GM12873 (cell line): ENCODE measurements at regions not wholly inside any gene's neighbourhood (a gene's known extent, or its start where the extent isn't known, plus 50 kb on each side); places are given as distances from the start of the nearest gene placed in this dataset.

ENCODE experiments used
- TF ChIP-seq, protein P1 (sequence below): IDR thresholded peaks from 2 replicates; pipeline ENCODE4 v1.5.1; 2012; ENCODE audit warnings: low read depth, mild to moderate bottlenecking, moderate library complexity, low read length, control low read depth; ENCODE audit not compliant: insufficient read depth; ENCODE audit errors: missing control alignments

DNA sequence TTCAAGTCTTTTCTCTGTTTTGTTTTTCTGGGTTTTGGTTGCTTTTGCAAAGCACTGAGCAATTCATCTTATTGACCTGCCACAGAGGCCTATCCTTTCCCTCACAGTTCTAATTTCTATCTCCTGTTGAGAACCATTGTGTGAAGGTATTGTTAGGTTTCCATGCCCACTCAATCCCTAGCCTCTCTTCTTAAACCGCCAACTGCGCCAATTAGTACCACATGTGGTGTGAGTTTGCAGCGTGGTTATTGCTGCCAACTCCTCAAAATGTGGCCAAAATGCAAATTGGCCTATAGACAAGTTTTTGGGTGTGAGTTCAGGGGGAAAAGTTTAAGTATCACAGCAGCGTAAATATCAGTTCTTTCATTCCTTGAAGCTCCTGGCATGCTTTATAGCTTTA lies 232.6 kb downstream of the FLRT2 start:
- TF ChIP-seq, protein P1, sequence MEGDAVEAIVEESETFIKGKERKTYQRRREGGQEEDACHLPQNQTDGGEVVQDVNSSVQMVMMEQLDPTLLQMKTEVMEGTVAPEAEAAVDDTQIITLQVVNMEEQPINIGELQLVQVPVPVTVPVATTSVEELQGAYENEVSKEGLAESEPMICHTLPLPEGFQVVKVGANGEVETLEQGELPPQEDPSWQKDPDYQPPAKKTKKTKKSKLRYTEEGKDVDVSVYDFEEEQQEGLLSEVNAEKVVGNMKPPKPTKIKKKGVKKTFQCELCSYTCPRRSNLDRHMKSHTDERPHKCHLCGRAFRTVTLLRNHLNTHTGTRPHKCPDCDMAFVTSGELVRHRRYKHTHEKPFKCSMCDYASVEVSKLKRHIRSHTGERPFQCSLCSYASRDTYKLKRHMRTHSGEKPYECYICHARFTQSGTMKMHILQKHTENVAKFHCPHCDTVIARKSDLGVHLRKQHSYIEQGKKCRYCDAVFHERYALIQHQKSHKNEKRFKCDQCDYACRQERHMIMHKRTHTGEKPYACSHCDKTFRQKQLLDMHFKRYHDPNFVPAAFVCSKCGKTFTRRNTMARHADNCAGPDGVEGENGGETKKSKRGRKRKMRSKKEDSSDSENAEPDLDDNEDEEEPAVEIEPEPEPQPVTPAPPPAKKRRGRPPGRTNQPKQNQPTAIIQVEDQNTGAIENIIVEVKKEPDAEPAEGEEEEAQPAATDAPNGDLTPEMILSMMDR = no peak

DNA sequence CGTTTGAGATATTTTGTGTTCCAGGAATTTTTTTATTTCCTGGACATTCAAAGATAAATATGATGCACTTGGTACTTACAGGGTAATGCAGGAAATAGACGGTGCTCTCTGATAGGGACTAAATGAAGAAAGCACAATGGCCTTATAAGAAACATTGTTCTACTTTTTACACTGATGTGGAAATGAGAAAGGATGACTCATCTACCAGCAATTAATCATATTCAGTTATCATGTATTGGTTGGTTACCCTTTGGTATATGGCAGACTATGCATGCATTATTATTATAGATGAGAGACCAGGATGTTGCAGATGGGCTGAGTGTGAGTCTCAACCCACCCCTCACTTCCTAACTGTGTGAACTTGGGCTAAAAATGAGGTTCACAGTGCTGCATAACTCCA lies 222.2 kb downstream of the FLRT2 start:
- TF ChIP-seq, protein P1 = no peak

- TF ChIP-seq, protein P1 = no peak
These were observed 214.6 kb downstream of the FLRT2 start for GRCh38 chr14:85744573-85744972.

- TF ChIP-seq, protein P1 = no peak
These were observed 202.1 kb downstream of the FLRT2 start for GRCh38 chr14:85732031-85732430.

- TF ChIP-seq, protein P1 = no peak
These were observed 201.2 kb downstream of the FLRT2 start for GRCh38 chr14:85731186-85731585.

- TF ChIP-seq, protein P1 = no peak
These were observed 198.6 kb downstream of the FLRT2 start for GRCh38 chr14:85728476-85729065.

DNA sequence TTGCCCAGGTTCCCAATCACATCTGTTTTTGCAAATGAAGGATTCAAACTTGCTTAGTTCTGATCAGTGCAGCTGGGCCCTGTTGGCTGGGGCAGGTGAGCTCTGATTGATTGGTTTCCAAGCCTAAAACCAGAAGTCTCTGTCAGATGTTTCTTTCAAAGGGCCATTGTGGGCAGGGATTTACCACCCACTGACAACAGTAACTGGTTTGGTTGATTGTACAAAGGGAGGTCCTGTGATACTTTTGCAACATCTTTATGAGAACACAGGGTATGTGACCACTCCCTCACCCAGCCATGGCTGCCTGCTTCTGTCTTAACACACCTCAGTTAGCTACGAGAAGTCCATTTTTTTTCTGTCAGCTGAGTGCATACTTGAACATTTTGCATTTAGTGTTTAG lies 184.1 kb downstream of the FLRT2 start:
- TF ChIP-seq, protein P1 = no peak
